NT2/D1 (cell line): ENCODE measurements at regions not wholly inside any gene's neighbourhood (a gene's known extent, or its start where the extent isn't known, plus 50 kb on each side); places are given as distances from the start of the nearest gene placed in this dataset.

Source experiments
- YY1 ChIP-seq: IDR thresholded peaks from 2 replicates; pipeline ENCODE4 v1.6.1; 2011; ENCODE audit not compliant: insufficient read length, insufficient read depth
- ZNF274 ChIP-seq: IDR thresholded peaks from 2 replicates; pipeline ENCODE4 v1.6.1; 2011; ENCODE audit warnings: mild to moderate bottlenecking, low read depth, low read length

GRCh38 chr4:116878280-116878679 is 207.1 kb downstream of the TRAM1L1 start:
- TF ChIP-seq YY1 (no peak), ZNF274 (no peak)
